ENCODE measurements at regions not wholly inside any gene's neighbourhood (a gene's known extent, or its start where the extent isn't known, plus 50 kb on each side); places are given as distances from the start of the nearest gene placed in this dataset.
A peak's percentile ranks its signal among the peaks of the same experiment; 100 is the strongest.

GRCh38 chr10:44030132-44030531, 354.8 kb downstream of the CXCL12 start:
- H3K4me3 ChIP-seq (ENCODE audit: low read length) = no peak overlapping the region
- peak; percentile 8 for DNase-seq (ENCODE audit: low read depth, low spot score)

- DNase-seq (ENCODE audit: low read depth, low spot score) = no peak
- H3K4me3 ChIP-seq (ENCODE audit: low read length) = no peak overlapping the region
Observed at GRCh38 chr10:44028384-44029137, 356.3 kb downstream of the CXCL12 start.

- no peak for DNase-seq (ENCODE audit: low read depth, low spot score)
- H3K4me3 ChIP-seq (ENCODE audit: low read length) = no peak overlapping the region
Observed at GRCh38 chr10:44024356-44025116, 360.4 kb downstream of the CXCL12 start.

- no peak for DNase-seq (ENCODE audit: low read depth, low spot score)
- H3K4me3 ChIP-seq (ENCODE audit: low read length) = no peak overlapping the region
Observed at GRCh38 chr10:44023517-44023916, 361.4 kb downstream of the CXCL12 start.

- H3K4me3 ChIP-seq (ENCODE audit: low read length) = no peak overlapping the region
- DNase-seq (ENCODE audit: low read depth, low spot score) = no peak
Observed at GRCh38 chr10:44022203-44022602, 362.7 kb downstream of the CXCL12 start.

- H3K4me3 ChIP-seq (ENCODE audit: low read length) = no peak overlapping the region
- no peak for DNase-seq (ENCODE audit: low read depth, low spot score)
Observed at GRCh38 chr10:44020322-44021111, 364.4 kb downstream of the CXCL12 start.

GRCh38 chr10:44017483-44018145, 367.3 kb downstream of the CXCL12 start:
- H3K4me3 ChIP-seq (ENCODE audit: low read length) = no peak overlapping the region
- DNase-seq (ENCODE audit: low read depth, low spot score) = no peak

GRCh38 chr10:44016589-44017482, 368.1 kb downstream of the CXCL12 start:
- H3K4me3 ChIP-seq (ENCODE audit: low read length) = no peak overlapping the region
- no peak for DNase-seq (ENCODE audit: low read depth, low spot score)

- DNase-seq (ENCODE audit: low read depth, low spot score) = no peak
- no peak overlapping the region for H3K4me3 ChIP-seq (ENCODE audit: low read length)
Observed at GRCh38 chr10:44015702-44016500, 367.2 kb upstream of the ZNF32 start.

GRCh38 chr10:44014644-44015250, 366.1 kb upstream of the ZNF32 start:
- no peak overlapping the region for H3K4me3 ChIP-seq (ENCODE audit: low read length)
- no peak for DNase-seq (ENCODE audit: low read depth, low spot score)

GRCh38 chr10:44013981-44014380, 365.3 kb upstream of the ZNF32 start:
- no peak overlapping the region for H3K4me3 ChIP-seq (ENCODE audit: low read length)
- DNase-seq (ENCODE audit: low read depth, low spot score) = no peak

GRCh38 chr10:44012921-44013320, 364.2 kb upstream of the ZNF32 start:
- H3K4me3 ChIP-seq (ENCODE audit: low read length) = no peak overlapping the region
- DNase-seq (ENCODE audit: low read depth, low spot score) = no peak

GRCh38 chr10:44011603-44011981, 362.9 kb upstream of the ZNF32 start:
- no peak overlapping the region for H3K4me3 ChIP-seq (ENCODE audit: low read length)
- no peak for DNase-seq (ENCODE audit: low read depth, low spot score)

GRCh38 chr10:44010873-44011602, 362.4 kb upstream of the ZNF32 start:
- H3K4me3 ChIP-seq (ENCODE audit: low read length) = no peak overlapping the region
- DNase-seq (ENCODE audit: low read depth, low spot score) = peak; percentile 11

- DNase-seq (ENCODE audit: low read depth, low spot score) = no peak
- H3K4me3 ChIP-seq (ENCODE audit: low read length) = no peak overlapping the region
Observed at GRCh38 chr10:44009891-44010632, 361.4 kb upstream of the ZNF32 start.
